WTC11 (cell line): ENCODE measurements at regions not wholly inside any gene's neighbourhood (a gene's known extent, or its start where the extent isn't known, plus 50 kb on each side); places are given as distances from the start of the nearest gene placed in this dataset.

Experiments used
- ATAC-seq: fragments of 200-7000 bp; cut with Tn5 transposase; 2 replicates; pipeline ENCODE4 v1.10.0; 2021; ENCODE audit warnings: mild to moderate bottlenecking, moderate library complexity
- CTCF ChIA-PET: fragments of 300-600 bp; sonication (Branson Sonifier 250); formaldehyde crosslinking; loops from one replicate; lab custom pipeline; 2021; ENCODE audit warnings: antibody characterized with exemption; lab: Charles Lee
- POLR2A ChIA-PET: fragments of 350-600 bp; sonication (Branson Sonifier 250); formaldehyde crosslinking; loops from one replicate; lab custom pipeline; 2021; ENCODE audit warnings: antibody characterized with exemption; lab: Charles Lee
- DNase-seq: peaks from one replicate; pipeline ENCODE4 v3.0.0; 2021; ENCODE audit warnings: low spot score
- H3K27ac Mint-ChIP-seq: 2 replicates; pipeline ENCODE4 v1.8.0; 2021; ENCODE audit warnings: mixed read lengths
- H3K27me3 Mint-ChIP-seq: 2 replicates; pipeline ENCODE4 v1.8.0; 2021; ENCODE audit warnings: low read depth, mild to moderate bottlenecking, moderate library complexity, mixed read lengths
- H3K36me3 Mint-ChIP-seq: 2 replicates; pipeline ENCODE4 v1.8.0; 2021; ENCODE audit warnings: mixed read lengths
- H3K4me1 Mint-ChIP-seq: 2 replicates; pipeline ENCODE4 v1.8.0; 2022; ENCODE audit warnings: mixed read lengths
- H3K4me3 Mint-ChIP-seq: 2 replicates; pipeline ENCODE4 v1.8.0; 2021; ENCODE audit warnings: mild to moderate bottlenecking, moderate library complexity, mixed read lengths
- H3K9me3 Mint-ChIP-seq: 2 replicates; pipeline ENCODE4 v1.8.0; 2021; ENCODE audit warnings: mixed read lengths
- ELF4 ChIP-seq: sonication (generic); formaldehyde crosslinking; IDR thresholded peaks from 2 replicates; pipeline ENCODE4 v1.8.1; 2022; ENCODE audit warnings: low read depth, mild to moderate bottlenecking, moderate library complexity, missing genetic modification reagents
- ESRRA ChIP-seq: sonication (generic); formaldehyde crosslinking; IDR thresholded peaks from 2 replicates; pipeline ENCODE4 v1.8.1; 2022; ENCODE audit warnings: mild to moderate bottlenecking, missing genetic modification reagents, borderline replicate concordance
- FOXP1 ChIP-seq: sonication (generic); formaldehyde crosslinking; IDR thresholded peaks from 2 replicates; pipeline ENCODE4 v1.8.0; 2022; ENCODE audit warnings: missing genetic modification reagents, mild to moderate bottlenecking, moderate library complexity, borderline replicate concordance
- GABPB1 ChIP-seq: sonication (generic); formaldehyde crosslinking; IDR thresholded peaks from 2 replicates; pipeline ENCODE4 v1.8.1; 2023; ENCODE audit warnings: mild to moderate bottlenecking, missing genetic modification reagents
- GTF2I ChIP-seq: fragments of 250-450 bp; sonication (Bioruptor Pico); conservative IDR thresholded peaks from 2 replicates; pipeline ENCODE4 v1.4.0; 2021; ENCODE audit warnings: mild to moderate bottlenecking
- HMGA2 ChIP-seq: fragments of 250-450 bp; sonication (Bioruptor Pico); IDR thresholded peaks from 2 replicates; pipeline ENCODE4 v1.4.0; 2021; ENCODE audit warnings: mild to moderate bottlenecking, moderate library complexity
- KAT7 ChIP-seq: sonication (generic); formaldehyde crosslinking; IDR thresholded peaks from 2 replicates; pipeline ENCODE4 v1.8.1; 2023; ENCODE audit warnings: missing genetic modification reagents, mild to moderate bottlenecking, borderline replicate concordance
- MXD4 ChIP-seq: fragments of 250-450 bp; sonication (Bioruptor Pico); IDR thresholded peaks from 2 replicates; pipeline ENCODE4 v1.8.0; 2021; ENCODE audit warnings: mild to moderate bottlenecking, moderate library complexity, borderline replicate concordance
- NFATC4 ChIP-seq: fragments of 250-450 bp; sonication (Bioruptor Pico); IDR thresholded peaks from 2 replicates; pipeline ENCODE4 v1.9.0; 2021; ENCODE audit warnings: mild to moderate bottlenecking
- SOX15 ChIP-seq: fragments of 250-450 bp; sonication (Bioruptor Pico); IDR thresholded peaks from 2 replicates; pipeline ENCODE4 v1.9.0; 2021; ENCODE audit warnings: mild to moderate bottlenecking
- TEAD1 ChIP-seq: sonication (generic); formaldehyde crosslinking; IDR thresholded peaks from 2 replicates; pipeline ENCODE4 v1.8.0; 2022; ENCODE audit warnings: mild to moderate bottlenecking, missing genetic modification reagents
- ZNF416 ChIP-seq: fragments of 250-450 bp; sonication (Bioruptor Pico); IDR thresholded peaks from 2 replicates; pipeline ENCODE4 v1.9.0; 2021; ENCODE audit warnings: mild to moderate bottlenecking, inconsistent platforms
- TF ChIP-seq, protein P1 (sequence below): sonication (generic); formaldehyde crosslinking; conservative IDR thresholded peaks from 2 replicates; pipeline ENCODE4 v1.8.1; 2023; ENCODE audit warnings: mild to moderate bottlenecking, low read depth, missing genetic modification reagents, moderate library complexity
- TF ChIP-seq, protein P2 (sequence below): sonication (generic); formaldehyde crosslinking; conservative IDR thresholded peaks from 2 replicates; pipeline ENCODE4 v1.8.1; 2022; ENCODE audit warnings: mild to moderate bottlenecking, missing genetic modification reagents
- TF ChIP-seq, protein P3 (sequence below): fragments of 250-450 bp; sonication (Bioruptor Pico); IDR thresholded peaks from 2 replicates; pipeline ENCODE4 v1.9.0; 2021; ENCODE audit warnings: moderate library complexity, mild to moderate bottlenecking, inconsistent platforms, borderline replicate concordance
- TF ChIP-seq, protein P4 (sequence below): sonication (generic); formaldehyde crosslinking; IDR thresholded peaks from 2 replicates; pipeline ENCODE4 v1.8.1; 2022; ENCODE audit warnings: low read depth, missing genetic modification reagents, borderline replicate concordance
- TF ChIP-seq, protein P5 (sequence below): fragments of 250-450 bp; sonication (Bioruptor Pico); IDR thresholded peaks from 2 replicates; pipeline ENCODE4 v1.8.0; 2021; ENCODE audit warnings: mild to moderate bottlenecking
- TF ChIP-seq, protein P6 (sequence below): sonication (generic); formaldehyde crosslinking; IDR thresholded peaks from 2 replicates; pipeline ENCODE4 v1.8.1; 2022; ENCODE audit warnings: low read depth, mild to moderate bottlenecking, moderate library complexity, missing genetic modification reagents, borderline replicate concordance

DNA sequence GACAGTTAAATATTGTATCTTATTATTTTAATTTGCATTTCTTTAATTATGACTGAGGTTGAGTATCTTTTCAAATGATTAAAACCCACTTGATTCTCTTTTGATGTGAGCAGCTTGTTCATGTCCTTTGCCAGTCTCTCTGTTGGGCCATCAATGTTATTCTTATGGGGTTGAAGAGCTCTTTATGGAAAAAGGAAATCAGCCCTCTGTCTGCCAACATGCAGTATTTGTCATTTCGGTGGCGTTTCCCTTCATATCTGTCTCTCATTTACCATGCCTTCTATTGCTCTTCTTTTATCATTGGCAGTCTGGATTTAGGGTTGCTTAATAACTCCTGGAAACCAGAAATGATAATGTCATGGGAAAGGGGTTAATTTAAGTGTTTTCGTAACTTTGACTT lies 340.7 kb upstream of the DNAJC19 start (continued):
- no peak for TF ChIP-seq FOXP1
- no peak for TF ChIP-seq ESRRA
- TF ChIP-seq NFATC4 (CRISPR knock-in tag): no peak

DNA sequence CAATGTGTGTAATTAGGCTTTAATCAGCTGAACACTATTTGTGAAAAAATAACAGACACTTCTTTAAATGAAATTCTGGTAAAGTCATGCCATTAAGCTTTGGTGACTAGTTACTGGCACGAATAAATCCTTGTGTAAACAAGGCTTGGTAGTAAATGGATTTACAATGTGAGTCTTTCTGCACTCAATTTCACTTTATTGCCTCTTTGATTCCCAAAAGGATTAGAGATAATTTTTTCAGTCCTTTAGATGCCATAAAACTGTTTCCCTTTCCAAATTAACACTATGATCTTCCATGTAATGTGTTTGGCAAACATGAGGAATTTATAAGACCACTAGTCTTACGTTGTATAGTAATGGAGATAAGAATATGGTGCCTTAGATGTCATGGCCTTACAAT lies 339.5 kb upstream of the DNAJC19 start:
- Mint-ChIP-seq H3K27me3 (no peaks in the 10 kb centered on the region), H3K4me1 (peaks cover 20% of the 10 kb centered on the region), H3K4me3 (no peak overlapping the region), H3K9me3 (no peaks in the 10 kb centered on the region), H3K36me3 (no peaks in the 10 kb centered on the region), H3K27ac (no peak overlapping the region)
- DNase-seq (no peak), ATAC-seq (no peak)
- CTCF ChIA-PET: interaction anchor here (2.2 to 2.4 kb wide), 2 partner anchors 371 to 373 kb away, joined by 7 to 14 read pairs; no protein-coding TSS in a partner anchor
- POLR2A ChIA-PET: no interaction called here
- TF ChIP-seq, protein P1, sequence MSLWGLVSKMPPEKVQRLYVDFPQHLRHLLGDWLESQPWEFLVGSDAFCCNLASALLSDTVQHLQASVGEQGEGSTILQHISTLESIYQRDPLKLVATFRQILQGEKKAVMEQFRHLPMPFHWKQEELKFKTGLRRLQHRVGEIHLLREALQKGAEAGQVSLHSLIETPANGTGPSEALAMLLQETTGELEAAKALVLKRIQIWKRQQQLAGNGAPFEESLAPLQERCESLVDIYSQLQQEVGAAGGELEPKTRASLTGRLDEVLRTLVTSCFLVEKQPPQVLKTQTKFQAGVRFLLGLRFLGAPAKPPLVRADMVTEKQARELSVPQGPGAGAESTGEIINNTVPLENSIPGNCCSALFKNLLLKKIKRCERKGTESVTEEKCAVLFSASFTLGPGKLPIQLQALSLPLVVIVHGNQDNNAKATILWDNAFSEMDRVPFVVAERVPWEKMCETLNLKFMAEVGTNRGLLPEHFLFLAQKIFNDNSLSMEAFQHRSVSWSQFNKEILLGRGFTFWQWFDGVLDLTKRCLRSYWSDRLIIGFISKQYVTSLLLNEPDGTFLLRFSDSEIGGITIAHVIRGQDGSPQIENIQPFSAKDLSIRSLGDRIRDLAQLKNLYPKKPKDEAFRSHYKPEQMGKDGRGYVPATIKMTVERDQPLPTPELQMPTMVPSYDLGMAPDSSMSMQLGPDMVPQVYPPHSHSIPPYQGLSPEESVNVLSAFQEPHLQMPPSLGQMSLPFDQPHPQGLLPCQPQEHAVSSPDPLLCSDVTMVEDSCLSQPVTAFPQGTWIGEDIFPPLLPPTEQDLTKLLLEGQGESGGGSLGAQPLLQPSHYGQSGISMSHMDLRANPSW (CRISPR knock-in tag): no peak
- TF ChIP-seq GTF2I (CRISPR knock-in tag): no peak
- TF ChIP-seq, protein P2, sequence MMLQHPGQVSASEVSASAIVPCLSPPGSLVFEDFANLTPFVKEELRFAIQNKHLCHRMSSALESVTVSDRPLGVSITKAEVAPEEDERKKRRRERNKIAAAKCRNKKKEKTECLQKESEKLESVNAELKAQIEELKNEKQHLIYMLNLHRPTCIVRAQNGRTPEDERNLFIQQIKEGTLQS: no peak
- TF ChIP-seq, protein P3, sequence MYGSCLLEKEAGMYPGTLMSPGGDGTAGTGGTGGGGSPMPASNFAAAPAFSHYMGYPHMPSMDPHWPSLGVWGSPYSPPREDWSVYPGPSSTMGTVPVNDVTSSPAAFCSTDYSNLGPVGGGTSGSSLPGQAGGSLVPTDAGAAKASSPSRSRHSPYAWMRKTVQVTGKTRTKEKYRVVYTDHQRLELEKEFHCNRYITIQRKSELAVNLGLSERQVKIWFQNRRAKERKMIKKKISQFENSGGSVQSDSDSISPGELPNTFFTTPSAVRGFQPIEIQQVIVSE (CRISPR knock-in tag): no peak; the same call in 1 of the 2 replicates
- TF ChIP-seq, protein P4, sequence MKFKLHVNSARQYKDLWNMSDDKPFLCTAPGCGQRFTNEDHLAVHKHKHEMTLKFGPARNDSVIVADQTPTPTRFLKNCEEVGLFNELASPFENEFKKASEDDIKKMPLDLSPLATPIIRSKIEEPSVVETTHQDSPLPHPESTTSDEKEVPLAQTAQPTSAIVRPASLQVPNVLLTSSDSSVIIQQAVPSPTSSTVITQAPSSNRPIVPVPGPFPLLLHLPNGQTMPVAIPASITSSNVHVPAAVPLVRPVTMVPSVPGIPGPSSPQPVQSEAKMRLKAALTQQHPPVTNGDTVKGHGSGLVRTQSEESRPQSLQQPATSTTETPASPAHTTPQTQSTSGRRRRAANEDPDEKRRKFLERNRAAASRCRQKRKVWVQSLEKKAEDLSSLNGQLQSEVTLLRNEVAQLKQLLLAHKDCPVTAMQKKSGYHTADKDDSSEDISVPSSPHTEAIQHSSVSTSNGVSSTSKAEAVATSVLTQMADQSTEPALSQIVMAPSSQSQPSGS (CRISPR knock-in tag): no peak
- no peak for TF ChIP-seq KAT7
- no peak for TF ChIP-seq TEAD1 (CRISPR knock-in tag)
- no peak for TF ChIP-seq MXD4 (CRISPR knock-in tag)
- no peak for TF ChIP-seq HMGA2 (CRISPR knock-in tag)

DNA sequence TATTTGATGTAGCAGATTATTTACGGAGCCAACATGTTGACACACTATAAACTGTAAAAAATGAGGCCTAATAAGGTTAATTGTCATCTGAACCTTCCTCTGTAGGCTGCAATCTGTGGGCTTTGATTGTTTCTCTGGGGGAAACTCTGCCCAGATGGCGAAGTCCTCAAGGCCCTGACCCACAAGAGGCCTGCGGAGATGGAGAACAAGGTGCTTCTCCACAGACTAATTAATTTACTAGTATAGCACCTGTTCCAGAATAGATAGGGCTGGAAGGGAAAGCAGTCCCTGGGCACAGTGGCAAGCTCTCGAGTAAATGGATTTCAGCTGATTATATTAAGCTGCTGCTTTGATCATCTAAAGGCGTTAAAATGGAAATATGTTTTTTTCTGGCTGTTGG lies 338.8 kb upstream of the DNAJC19 start:
- no peaks in the 10 kb centered on the region for H3K9me3 Mint-ChIP-seq
- no peaks in the 10 kb centered on the region for H3K27me3 Mint-ChIP-seq
- no peak overlapping the region for H3K27ac Mint-ChIP-seq
- TF ChIP-seq, protein P2: no peak
- TF ChIP-seq SOX15 (no peak), ZNF416 (no peak), ELF4 (CRISPR knock-in tag) (no peak), GABPB1 (CRISPR knock-in tag) (no peak), GTF2I (CRISPR knock-in tag) (no peak)
- TF ChIP-seq, protein P5, sequence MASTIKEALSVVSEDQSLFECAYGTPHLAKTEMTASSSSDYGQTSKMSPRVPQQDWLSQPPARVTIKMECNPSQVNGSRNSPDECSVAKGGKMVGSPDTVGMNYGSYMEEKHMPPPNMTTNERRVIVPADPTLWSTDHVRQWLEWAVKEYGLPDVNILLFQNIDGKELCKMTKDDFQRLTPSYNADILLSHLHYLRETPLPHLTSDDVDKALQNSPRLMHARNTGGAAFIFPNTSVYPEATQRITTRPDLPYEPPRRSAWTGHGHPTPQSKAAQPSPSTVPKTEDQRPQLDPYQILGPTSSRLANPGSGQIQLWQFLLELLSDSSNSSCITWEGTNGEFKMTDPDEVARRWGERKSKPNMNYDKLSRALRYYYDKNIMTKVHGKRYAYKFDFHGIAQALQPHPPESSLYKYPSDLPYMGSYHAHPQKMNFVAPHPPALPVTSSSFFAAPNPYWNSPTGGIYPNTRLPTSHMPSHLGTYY (CRISPR knock-in tag): no peak
- TF ChIP-seq, protein P6, sequence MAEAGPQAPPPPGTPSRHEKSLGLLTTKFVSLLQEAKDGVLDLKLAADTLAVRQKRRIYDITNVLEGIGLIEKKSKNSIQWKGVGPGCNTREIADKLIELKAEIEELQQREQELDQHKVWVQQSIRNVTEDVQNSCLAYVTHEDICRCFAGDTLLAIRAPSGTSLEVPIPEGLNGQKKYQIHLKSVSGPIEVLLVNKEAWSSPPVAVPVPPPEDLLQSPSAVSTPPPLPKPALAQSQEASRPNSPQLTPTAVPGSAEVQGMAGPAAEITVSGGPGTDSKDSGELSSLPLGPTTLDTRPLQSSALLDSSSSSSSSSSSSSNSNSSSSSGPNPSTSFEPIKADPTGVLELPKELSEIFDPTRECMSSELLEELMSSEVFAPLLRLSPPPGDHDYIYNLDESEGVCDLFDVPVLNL (CRISPR knock-in tag): no peak
- ChIA-PET CTCF (interaction anchor here (2.2 to 2.4 kb wide), 2 partner anchors 372 to 374 kb away, joined by 7 to 14 read pairs; no protein-coding TSS in a partner anchor), POLR2A (no interaction called here)
- ATAC-seq: no peak
- H3K36me3 Mint-ChIP-seq: no peaks in the 10 kb centered on the region
- peaks cover 20% of the 10 kb centered on the region for H3K4me1 Mint-ChIP-seq
- no peak overlapping the region for H3K4me3 Mint-ChIP-seq
- no peak for DNase-seq
